ENCODE measurements at regions not wholly inside any gene's neighbourhood (a gene's known extent, or its start where the extent isn't known, plus 50 kb on each side); places are given as distances from the start of the nearest gene placed in this dataset.
A peak's percentile ranks its signal among the peaks of the same experiment; 100 is the strongest.

DNA sequence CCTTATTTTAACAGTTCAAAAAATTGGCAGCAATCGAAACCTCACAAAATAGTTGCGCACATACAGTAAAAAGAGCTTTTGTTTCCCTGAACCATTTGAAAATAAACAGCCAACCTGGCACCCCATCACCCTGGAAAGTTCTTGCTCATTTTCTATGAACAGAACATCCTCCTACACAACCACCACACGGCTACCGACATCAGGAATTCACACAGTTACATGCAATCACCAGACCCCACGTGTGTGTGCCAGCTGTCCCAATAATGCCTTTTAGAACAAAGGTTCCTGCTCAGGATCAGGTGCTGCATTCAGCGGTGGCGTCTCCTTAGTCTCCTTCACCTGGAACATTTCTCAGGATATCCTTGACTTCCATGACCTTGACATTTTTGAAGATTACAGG, 186.5 kb downstream of the KLF13 start:
- no peak for DNase-seq

- no peak for DNase-seq
Measured at GRCh38 chr15:31516440-31516839, 189.8 kb downstream of the KLF13 start.

- DNase-seq: no peak
Measured at GRCh38 chr15:31516874-31517273, 190.2 kb downstream of the KLF13 start.

- DNase-seq: no peak
Measured at GRCh38 chr15:31517711-31518110, 191.1 kb downstream of the KLF13 start.

GRCh38 chr15:31522028-31522427, 195.4 kb downstream of the KLF13 start:
- DNase-seq: no peak

GRCh38 chr15:31523027-31523654, 196.5 kb downstream of the KLF13 start:
- DNase-seq: no peak

- DNase-seq: no peak
Measured at GRCh38 chr15:31523655-31524049, 197.0 kb downstream of the KLF13 start.

- no peak for DNase-seq
Measured at GRCh38 chr15:31525185-31525695, 198.6 kb downstream of the KLF13 start.

- DNase-seq: no peak
Measured at GRCh38 chr15:31525988-31526665, 199.5 kb downstream of the KLF13 start.

- DNase-seq: no peak
Measured at GRCh38 chr15:31526916-31527690, 200.5 kb downstream of the KLF13 start.

GRCh38 chr15:31528846-31529245, 202.2 kb downstream of the KLF13 start:
- no peak for DNase-seq

DNA sequence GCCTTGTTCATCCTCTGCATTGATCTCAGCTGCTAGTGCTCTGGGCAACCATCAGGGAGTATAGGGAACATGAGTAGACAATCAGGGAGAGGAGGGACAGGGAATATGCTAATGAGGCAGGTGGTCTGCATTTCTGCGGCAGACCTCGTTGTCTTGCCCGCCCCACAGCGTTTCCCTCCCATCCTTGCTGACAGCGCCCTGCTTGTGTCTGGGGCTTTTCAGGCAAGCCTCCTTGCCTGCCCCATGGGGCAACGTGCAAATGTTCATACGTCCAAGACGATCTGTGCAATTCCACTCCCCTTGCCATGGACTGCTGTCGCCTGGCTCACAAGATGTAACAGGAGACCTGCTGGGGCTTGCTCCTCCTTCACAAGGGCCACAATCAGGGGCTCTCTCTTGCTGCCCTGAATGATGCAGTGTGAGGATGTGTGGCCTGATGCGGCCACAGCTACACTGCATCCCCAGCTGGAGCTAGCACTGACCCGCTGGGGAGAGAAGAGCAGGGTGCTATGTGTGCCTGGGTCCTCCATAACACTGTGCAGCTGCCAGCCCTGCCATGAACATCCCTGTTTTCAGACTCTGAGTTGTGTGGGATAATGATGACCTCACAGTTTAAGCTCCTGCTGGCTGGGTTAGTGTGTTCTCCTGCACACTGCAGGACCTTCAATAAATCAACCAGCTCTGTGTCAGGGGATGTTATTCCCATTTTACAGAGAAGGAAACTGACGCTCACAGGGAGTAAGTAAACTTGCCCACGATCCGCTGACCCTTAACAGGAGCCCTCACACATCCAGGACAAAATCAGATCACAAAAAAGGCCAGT, 211.3 kb downstream of the KLF13 start:
- DNase-seq: no peak

DNA sequence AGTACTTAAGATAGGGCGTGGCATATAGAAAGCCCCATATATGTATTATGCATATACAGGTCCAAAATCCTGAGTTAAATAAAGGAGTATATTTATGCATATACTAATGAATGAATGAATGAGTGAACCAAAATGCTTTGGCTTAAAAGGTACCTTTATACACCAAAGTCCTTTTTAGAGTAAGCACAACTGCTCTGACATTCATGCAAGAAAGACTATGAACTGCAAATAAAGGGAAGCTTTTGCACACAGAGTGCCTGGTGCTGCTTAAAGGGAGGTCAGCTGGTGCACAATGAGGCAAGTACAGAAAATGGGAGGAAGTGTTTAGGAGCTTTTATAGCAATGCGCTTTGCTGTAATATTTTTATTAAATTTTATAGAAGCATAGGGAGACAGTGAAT, 214.0 kb downstream of the KLF13 start:
- DNase-seq: no peak

- no peak for DNase-seq
Measured at GRCh38 chr15:31544361-31544760, 217.7 kb downstream of the KLF13 start.

- DNase-seq: no peak
Measured at GRCh38 chr15:31545257-31545656, 218.6 kb downstream of the KLF13 start.

DNA sequence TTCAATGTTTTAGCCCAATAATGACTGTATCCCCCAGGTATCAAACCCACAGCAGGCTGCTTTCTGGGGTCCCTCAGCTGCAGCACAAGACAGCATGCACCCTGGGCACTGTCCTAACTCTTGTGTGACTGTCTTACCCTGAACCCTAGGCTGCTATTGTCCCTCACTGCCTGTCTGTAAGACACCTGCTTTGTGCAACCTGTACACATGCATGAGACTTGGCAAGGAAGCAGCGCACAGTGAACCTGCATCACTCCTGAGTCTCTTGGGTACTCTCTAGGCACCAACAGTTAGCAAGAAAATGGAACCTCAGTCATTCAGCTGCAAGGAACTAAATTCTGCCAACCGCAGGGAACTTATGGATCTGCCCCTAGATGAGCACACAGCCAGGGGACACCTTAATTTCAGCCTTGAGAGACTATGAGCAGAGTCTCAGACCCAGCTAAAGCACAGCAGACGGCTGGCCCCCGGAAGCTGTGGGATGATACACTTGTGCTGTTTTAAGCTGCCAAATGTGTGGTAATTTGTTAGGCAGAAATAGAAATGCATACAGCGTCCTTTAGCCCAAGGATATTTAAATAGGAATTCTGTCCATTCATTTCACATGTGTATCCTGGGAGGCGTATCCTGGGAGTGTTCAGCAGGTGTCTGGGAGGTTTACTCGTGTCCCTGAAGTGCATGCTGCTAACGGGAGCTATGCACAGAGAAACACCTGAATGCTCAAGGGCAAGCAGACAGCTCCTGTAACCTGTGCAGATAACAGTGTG, 223.8 kb downstream of the KLF13 start:
- peak; percentile 7 for DNase-seq

DNA sequence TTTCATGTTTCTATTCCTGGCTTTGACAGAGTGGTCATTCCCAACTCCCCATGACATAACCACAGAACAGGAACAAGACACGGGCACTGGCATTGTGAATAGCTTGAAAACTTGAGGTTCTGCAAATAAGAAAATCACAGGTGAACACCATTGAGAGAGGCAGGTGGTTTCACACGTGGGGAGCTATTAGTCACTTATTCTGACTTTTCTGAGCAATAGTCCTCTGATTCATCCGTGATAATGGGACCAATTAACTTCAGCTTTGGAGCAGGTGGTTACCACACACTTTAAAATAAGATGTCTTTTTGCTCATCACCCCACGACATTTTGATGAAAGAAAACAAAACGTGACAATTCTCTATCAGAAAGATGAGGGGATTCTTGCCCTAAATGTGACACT, 224.7 kb downstream of the KLF13 start:
- no peak for DNase-seq

DNA sequence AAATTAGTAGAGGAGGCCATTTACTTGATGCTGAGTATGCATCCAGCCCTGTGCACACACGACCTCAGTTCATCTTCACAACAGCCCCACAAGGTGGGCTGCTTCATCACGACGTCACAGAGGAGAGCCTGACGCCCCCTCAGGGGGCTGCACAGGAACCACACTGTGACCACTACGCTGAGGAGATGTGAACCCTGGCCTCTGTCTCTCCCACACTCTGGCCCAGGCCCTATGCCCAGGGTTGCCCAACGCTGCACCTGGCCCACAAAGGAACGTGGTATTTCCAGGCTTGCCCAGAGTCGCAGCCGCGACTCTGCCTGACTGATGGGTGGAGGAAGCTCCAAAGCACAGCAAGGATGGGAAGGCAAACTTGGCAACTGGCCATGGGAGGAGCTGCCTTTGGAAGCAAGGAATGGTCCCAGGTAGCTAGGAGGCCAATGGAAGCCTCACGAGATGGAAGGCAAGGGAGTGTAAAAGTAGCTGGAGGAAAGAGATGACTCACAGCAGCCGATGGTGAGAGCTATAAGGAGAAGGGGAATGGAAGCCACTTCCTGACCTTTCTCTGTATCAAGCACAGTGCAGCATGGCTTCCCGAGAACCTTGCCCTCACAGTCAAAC, 226.0 kb downstream of the KLF13 start:
- DNase-seq: no peak

DNA sequence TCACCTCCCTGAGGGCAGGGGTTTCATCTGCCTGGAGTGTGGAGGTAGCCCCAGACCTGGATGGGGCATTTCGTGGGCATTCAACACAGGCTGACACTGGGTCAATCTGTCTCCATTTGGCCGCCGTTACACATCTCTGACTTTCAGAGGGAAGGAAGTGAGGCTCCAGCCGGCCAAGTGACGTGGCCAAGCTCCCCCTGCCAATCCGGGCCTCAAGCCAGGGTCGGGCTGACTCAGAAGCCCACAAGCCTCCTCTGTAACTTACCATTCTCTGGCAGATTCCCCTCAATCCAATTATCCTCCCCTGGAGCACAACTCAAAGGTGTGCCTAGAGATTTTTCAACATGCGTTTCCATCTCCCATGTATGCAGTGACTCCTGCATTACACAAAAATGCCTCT, 227.6 kb downstream of the KLF13 start:
- DNase-seq: no peak

- DNase-seq: no peak
Measured at GRCh38 chr15:31555022-31555421, 228.4 kb downstream of the KLF13 start.

DNA sequence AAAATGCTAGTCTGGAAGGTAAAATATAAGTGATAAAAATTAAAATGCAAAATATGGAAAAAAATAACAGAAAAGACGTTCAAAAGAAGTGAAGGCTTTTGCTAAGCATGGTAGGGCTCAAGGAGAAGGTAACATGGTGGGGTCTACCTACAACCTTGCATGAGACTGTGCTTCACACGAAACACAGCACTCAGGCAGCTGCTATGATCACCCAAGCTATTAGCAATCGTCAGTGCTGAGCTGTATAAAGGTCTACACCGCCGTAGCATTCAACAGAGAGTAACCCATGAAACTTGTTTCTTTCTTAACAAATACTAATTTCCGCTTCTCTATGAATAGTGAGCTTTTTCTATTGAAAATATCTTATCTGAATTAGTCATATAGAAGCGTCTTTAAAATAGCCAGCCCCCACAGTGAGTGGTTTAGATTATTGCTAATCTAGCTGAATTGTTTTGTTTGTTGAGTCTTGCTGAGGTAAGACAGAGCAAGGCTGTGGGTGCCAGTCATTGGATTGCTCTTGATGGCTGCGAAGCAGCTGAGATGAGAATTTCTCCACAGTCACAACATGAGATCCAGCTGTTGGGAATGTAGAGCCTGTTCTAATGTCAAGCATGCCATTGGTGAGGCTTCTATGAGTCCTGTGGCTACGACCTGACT, 230.0 kb downstream of the KLF13 start:
- no peak for DNase-seq
